HG02943 (cell line): ENCODE measurements at regions not wholly inside any gene's neighbourhood (a gene's known extent, or its start where the extent isn't known, plus 50 kb on each side); places are given as distances from the start of the nearest gene placed in this dataset.

Source experiments
- ATAC-seq: cut with Tn5 transposase; IDR thresholded peaks from one replicate; pipeline ENCODE4 v1.9.1; 2021; ENCODE audit warnings: mild to moderate bottlenecking, low read depth, moderate library complexity; ENCODE audit not compliant: unreplicated experiment

DNA sequence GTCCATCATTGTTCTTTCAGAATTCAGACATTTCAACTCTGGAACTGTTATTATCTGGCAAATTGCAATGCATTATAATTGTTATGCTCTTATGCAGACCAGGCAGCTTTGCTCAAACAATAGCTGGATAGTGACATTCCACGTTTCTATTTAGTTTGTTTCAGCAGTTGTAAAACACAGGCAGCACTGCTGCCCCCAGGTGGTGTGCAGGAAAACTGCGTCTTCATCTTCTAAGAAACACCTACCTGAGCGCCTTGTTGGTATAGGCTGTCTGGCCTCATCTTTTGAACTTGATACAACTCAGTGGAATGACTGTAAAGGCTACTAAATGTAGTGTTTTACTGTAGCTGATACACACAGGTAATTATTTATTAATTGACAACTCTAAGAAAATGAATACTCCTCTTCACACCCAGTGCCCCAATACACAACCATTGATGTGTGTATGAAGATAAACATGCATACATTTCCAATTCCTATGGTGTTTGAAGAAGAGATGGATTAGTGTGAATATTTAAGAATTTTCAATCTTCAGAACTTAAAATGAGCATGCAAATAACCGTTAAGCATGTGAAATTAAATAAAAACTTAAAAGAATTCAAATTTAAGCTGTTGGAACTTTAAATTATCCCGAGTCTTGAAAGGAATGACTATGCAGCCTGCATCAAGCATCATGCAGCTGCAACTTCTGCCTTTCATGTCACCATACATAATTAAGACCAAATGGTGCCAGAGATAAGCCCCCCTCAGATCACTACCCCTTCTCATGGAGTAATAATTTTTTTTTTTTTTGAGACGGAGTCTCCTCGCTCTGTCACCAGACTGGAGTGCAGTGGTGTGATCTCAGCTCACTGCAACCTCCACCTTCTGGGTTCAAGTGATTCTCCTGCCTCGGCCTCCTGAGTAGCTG is 85.6 kb downstream of the CD8B2 start:
- ATAC-seq, result no peak

DNA sequence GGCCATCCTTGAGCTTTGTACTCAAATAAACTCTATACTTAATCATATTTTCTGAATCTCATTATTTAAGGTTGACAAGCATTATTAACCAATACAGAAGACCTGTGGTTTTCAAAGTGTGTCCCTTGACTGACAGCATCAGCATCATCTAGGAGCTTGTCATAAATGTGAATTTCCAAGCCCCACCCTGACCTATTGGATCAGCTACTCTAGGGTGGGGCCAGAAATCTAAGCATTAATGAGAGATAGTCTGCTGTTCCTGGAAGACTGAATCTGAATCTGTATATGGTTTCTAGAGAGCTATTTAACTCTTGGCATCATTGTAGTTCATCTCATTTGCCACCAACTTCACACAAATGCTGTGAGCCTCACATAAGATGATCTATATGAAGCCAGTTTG is 86.6 kb downstream of the CD8B2 start:
- no peak for ATAC-seq

DNA sequence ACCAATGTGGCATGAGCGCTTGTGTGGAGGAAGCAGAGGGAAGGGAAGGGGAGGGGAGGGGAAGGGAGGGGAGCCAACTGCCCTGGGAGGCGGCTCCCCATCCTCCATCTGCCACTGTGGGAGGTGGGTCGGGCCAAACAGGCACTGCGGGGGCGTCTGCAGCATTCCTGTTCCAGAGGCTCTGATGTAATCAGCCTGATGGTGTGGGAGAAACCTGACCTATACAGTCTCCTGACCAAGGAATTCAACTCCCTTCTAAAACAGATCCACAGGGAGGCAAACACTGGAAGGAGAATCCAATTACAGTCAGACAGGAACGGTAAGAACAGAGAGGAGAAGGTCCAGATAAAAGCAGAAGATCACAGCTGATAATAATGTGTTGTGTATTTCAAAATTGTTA is 88.8 kb downstream of the CD8B2 start:
- ATAC-seq, result no peak

DNA sequence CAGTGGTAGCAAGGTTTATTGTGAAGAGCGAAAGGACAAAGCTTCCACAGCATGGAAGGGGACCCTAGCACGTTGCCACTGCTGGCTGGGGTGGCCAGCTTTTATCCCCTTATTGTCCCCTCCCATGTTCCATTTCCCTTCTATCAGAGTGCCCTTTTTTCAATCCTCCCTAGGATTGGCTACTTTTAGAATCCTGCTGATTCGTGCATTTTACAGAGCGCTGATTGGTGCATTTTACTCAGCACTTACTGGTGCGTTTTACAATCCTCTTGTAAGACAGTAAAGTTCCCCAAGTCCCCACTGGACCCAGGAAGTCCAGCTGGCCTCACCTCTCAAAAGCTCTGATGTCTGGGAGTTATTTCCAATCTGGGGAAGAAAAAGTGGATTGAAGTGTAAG is 90.1 kb downstream of the CD8B2 start:
- ATAC-seq, result no peak

DNA sequence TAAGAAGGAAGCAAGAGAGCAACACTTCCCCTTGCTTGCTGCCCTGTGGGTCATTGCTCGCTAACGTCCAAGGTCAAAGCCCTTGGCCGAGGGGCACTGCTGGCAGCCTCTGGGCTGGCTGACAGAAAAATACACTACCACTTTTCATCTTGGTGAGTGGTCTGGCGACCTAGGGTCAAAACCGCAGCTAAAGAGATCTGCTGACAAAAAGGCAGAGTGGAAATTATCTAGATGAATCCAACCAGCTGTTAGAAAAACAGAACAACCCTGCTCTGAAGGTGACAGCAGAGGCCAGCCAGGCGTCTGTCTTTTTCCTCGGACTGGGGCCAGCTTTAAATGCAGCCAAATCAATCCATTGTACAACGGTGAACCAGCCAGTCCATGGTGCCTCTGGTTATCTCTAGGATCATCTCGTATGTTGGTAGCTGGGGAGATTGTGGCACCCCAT is 92.6 kb downstream of the CD8B2 start:
- no peak for ATAC-seq

DNA sequence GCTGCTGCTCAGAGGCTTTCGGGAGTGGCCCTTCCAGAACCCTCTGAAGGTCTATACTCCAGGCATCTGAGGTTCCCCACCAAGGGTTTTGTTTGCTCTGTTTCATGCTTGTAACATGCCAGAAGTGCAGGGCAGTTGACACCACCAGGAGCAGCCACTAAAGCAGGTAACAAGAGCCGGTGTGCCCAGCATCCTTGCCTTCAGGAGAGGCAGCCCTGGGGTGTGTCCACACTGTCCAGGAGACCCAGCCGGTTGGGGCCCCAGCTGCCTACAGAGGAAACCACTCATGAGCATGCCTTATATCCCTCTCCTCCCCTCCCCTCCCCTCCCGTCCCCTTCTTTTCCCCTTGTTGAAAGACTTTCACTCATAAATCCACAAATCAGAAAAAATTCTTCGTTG is 93.1 kb downstream of the CD8B2 start:
- ATAC-seq, result no peak

DNA sequence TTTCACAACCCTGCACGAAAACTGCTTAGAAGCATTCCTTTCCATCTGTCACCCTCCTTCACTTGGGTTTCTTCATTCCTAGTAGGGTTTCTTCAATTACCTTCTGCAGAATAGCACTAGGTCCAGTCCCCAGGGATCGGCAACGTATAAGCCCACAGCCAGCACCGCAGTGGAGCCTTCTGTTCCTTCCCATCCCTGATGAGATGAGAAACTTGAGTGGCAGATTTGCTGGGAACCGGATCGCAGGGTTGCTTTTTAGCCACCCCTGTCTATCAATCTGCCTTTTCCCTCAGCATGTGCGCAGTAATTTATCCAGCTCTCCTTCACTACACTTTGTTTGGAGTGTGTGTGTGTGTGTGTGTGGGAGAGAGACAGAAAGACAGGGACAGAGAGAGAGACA is 94.2 kb downstream of the CD8B2 start:
- no peak for ATAC-seq

DNA sequence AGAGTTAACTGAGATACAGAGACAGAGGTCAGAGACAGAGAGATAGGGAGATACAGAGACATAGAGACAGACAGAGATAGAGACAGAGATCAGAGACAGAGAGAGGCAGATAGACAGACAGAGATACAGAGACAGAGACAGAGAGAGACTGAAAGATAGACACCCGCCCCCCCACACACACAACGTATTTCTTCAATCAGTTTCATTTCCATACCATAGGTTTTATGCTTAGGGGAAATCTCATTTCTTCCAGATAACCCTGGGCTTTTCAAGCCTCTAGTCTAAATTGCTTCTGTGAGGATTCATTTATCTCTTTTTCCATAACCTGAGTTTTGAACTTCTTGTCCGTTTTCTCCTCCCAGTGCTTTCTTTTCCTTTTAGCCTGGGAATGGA is 94.6 kb downstream of the CD8B2 start:
- ATAC-seq, result no peak

DNA sequence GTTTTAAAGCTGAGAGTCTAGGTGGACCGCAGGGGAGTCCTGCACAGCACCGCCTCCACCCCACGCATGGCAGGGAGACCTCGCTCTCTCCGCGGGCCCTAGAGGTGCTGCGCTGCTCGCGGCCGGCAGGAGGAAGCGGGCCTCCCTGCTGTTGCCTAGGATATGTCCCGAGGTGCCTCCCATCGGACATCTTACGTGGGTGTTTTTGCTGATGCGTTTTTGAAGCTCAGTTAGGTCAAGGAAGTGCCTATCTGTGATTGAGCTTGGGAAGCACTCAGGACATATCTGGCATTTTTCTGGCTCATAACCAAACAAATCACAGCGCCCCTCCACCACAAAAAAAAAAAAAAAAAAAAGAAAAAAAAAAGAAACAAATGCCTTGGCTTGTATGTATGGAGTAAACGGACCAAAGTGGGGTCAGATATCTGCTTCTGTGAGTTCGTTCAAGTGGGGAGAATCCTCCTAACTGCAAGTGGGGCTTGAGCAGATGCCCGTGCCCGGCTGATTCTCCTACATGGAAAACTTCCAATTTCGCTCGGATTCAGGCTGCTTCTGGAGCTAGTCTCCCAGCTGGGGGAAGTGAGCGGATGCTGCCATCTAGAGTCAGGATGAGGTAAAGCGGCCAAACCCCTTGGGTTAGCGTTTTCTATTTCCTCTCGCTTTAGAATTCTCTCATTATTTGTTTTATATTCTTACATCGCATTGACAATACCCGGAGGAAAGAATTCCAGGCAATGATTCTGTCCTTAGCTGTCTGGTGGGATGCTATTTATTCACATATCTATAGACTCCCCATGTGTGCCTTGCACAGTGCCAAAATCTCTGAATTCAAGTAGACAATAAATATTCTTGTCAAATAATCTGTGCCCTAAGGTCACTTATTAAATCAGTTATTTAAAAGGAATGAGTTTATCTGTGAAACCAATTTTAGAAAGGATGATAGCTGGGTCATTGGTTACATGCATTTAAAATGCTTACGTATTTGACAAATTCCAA is 95.3 kb downstream of the CD8B2 start:
- peak; percentile 84 for ATAC-seq

DNA sequence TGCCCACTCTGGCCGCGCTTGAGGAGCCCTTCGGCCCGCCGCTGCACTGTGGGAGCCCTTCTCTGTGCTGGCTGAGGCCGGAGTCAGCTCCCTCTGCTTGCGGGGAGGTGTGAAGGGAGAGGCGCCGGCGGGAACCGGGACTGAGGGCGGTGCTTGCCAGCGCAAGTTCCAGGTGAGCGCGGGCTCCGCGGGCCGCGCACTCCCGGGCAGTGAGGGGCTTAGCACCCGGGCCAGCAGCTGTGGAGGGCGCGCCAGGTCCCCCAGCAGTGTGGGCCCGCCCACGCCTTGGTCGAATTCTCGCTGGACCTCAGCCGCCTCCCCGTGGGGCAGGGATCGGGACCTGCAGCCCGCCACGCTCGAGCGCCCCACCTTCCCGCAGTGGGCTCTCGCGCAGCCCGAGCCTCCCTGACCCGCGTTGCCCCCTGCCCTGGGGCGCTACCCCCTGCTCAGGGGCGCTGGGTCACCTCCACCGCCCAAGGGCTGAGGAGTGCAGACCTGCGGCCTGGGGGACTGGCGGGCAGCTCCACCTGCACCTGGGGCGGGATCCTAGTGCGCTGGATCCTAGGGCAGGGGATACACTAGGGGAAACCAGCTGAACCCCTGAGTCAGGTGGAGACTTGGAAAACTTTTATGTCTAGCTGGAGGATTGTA is 97.3 kb downstream of the CD8B2 start:
- ATAC-seq, result no peak

DNA sequence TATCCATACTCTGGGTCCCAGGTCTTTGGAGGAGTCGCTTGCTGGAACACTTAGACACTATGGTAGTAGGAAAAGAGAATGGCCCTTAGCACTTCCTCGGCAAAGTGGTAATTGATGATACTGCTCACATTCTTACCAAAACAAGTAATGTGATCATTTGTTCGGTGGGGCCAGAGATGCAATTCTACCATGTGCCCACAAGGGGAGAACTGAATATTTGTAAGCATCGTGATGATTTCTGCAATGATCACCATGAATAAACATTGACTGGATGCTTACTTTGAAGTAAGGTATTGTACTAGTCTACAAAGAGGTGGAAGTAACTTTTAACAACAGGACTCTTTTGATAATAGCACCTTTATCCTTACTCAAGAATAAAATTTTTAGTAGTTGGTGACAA is 109.7 kb downstream of the CD8B2 start:
- ATAC-seq, result no peak

DNA sequence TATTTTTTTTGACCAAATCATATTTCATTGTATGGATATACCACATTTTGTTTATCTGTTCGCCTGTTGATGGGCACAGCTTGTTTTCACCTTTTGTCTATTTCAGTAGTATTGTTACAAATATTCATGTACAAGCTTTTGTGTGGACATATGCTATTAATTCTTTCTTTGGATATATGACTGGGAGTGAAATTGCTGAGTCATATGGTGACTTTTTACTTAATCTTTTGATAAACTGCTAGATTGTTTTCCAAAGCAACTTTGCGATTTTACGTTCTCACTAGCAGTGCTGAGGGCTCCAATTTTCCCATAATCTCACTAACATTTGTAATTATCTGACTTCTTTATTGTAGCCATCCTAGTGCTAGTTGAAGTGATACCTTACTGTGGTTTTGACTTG is 112.4 kb downstream of the CD8B2 start:
- no peak for ATAC-seq

DNA sequence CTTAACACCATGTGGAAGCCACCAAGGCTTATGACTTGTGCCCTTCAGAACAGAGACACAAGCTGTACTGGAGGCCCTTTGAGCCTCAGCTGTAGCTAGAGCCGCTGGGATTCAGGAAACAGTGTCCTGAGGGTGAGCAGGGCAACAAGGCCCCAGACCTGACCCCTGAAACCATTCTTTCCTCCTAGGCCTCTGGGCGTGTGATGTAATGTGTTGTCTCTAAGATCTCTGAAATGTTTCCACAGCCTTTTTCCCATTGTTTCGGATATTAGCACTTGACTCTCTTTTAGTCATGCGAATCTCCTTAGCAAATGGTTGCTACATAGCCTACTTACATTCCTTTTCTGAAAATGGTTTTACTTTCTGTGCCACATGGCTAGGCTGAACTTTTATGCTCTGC is 114.9 kb downstream of the CD8B2 start:
- no peak for ATAC-seq

DNA sequence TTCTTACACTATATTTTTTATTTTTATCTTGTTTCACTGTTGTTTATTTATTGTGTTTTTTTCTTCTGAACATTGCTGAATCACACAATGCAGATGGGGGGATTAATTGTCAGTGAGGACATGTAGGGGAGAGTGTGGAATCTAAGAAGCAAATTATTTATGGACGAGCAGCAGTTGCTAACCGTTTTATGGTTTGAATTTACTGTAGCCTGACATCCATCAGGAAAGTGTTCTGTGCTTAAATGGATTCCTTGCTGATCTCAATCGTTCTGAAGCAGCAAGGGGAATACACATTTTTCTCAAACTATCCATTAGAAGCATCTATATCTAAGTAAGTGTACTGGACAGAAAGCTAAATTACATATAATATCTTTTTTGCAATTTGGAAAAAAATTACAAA is 119.5 kb downstream of the CD8B2 start:
- ATAC-seq, result no peak

DNA sequence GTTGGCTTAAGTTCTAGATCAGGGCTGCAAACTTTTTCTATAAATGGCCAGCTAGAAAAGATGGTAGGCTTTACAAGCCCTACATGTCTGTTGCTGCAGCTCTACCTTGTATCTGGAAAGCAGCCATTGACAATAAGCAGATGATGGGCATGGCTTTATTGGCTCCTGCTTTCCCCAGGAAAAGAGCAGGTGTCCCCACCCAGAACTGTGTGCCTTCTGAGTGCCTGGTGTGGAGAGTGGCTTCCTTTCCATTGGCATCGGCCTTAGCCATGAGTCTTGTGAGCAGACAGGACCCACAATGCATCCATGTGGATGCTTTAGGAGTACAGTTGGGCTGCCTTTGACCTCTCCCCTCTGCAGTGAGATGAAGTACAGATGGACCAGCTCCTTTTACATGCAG is 120.2 kb downstream of the CD8B2 start:
- ATAC-seq, result no peak

DNA sequence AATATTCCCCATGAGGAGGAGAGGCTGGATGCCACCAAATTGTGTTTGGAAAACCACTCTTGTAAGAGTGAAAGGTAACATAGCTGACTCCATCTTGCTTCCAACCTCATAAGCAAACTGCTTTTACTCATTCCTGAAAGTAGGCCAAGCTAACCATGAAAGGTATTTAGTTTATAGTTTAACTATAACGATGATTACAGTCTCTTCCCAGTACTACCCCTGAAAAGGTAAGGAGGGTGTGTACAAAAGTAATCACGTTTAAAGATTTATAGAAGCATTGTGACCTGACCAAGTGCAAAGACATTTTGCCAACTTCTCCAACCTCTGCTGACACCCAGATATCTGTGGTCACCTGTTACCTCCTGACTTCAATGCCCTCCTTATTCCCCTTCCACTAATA is 122.6 kb downstream of the CD8B2 start:
- no peak for ATAC-seq

DNA sequence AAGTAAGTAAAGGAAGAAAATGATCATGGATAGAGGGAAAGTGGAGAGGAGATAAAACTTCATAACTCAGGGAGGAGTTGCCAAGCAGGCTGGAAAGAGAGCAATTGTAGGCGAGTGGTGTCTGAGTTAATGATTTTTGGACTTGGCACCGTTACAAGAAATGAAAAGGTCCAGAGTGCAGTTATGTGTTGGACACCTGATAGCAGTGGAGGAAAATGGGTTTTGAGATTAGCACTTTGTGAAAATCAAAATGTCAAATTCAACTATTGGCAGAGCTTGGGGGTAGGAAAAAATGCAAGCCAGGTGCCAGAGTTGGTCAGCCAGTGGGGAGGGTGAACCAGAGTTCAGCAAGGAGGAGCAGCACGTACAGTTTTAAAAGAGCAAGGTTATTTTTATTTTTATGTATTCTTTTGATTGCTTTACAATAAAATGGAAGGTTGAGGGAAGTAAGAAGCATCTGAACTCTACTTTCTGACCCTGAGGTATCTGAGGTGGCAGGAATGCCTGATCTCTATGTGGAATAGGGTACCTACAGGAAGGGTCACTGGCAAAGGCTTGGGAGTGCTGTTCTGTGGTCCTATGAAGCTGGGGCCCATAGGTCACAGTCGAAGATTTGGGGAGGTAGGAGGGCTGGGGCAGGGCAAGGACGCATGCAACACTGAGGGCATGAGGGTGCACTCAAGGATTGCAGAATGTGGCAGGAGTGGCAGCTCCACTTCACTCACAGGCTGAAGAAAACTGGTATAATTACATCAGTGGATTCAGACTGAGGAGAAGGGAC is 127.5 kb downstream of the CD8B2 start:
- ATAC-seq, result no peak

DNA sequence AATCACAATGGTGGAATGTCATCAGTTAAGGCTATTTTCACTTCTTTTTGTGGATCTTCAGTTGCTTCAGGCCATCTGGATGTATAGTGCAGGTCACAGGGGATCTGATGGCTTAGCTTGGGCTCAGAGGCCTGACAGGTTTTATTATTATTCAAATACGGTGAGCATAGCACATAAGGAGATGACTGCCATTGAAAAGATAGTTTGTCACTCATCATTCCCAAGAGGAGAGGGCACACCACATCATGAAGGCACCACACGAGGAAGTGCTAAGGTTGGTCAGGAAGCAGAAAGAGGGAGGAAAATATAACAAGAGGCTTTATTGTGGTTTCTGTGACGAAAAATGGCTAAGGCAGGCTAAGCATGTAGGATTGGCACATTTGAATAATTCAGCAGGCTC is 131.4 kb downstream of the CD8B2 start:
- ATAC-seq, result no peak

DNA sequence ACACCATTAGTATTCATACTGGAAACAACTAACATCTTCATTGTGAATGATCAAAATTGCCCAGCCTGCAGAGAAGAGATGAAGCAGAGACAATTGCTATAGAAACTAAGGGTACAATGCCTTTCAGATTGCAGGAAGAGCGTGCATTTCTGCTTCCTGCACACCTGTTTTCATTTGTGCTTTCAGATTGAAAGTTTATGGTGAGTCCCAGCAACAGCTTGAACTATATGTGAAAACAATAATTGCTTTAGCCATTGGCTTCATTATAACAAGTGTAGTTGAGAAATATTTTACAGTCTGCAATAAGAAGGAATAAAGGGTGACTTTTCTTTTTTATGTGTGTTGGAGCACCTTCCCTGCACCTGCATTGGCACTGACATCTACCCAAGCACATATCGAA is 136.3 kb downstream of the CD8B2 start:
- no peak for ATAC-seq

DNA sequence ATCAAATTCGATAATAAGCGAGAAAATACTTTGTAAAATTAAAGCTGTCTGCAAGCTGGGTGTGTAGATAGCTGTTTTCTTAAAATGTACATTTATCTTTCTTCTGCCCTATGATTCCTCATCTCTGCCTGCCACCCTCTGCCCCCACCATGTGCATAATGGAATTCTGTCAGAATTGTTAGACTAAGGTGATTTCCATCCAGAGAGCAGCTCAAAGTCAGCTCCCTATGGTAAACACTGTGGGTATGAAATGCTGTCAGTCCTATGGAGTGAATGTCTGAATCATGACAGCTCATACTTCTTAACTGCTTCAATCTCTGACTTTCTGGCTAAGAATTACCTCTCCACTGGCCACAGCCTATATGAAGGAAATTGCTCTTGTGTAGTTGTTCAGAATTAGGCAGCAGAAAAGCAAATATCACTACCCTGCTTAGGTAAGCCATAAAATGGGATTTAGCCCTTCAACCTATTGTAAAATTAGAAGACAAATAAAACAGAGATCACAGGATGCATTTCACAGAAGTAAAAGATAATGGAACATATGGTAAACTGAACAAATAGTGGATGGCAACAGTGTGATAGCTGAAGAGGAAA is 137.7 kb downstream of the CD8B2 start:
- ATAC-seq, result no peak
